22Rv1 (cell line): ENCODE measurements at regions not wholly inside any gene's neighbourhood (a gene's known extent, or its start where the extent isn't known, plus 50 kb on each side); places are given as distances from the start of the nearest gene placed in this dataset.

Source experiments
- ZFX ChIP-seq: fragments of 450-650 bp; IDR thresholded peaks from 2 replicates; pipeline ENCODE4 v1.6.1; 2017; ENCODE audit warnings: antibody characterized with exemption, borderline replicate concordance
- TF ChIP-seq, protein P1 (sequence below): fragments of 450-650 bp; IDR thresholded peaks from 2 replicates; pipeline ENCODE4 v1.5.1; 2017; ENCODE audit warnings: mild to moderate bottlenecking

DNA sequence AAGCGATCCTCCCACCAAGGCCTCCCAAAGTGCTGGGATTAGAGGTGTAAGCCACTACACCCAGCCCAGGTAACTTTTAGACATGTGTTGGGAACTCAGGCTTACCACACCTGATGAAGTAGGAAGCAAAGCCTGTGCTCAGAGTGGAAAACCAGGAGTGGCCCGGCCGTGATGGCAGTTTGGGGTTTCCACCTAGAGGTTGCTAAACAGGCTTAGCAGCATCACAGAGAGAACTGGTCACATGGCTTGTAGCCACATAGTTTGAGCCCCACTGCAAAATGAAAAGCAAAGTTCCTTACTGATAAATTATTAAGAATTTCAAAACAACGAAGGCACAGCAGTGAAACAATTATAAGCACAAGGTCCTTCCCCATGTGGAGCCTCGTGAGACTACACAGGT is 142.6 kb upstream of the CXADR start:
- TF ChIP-seq, protein P1, sequence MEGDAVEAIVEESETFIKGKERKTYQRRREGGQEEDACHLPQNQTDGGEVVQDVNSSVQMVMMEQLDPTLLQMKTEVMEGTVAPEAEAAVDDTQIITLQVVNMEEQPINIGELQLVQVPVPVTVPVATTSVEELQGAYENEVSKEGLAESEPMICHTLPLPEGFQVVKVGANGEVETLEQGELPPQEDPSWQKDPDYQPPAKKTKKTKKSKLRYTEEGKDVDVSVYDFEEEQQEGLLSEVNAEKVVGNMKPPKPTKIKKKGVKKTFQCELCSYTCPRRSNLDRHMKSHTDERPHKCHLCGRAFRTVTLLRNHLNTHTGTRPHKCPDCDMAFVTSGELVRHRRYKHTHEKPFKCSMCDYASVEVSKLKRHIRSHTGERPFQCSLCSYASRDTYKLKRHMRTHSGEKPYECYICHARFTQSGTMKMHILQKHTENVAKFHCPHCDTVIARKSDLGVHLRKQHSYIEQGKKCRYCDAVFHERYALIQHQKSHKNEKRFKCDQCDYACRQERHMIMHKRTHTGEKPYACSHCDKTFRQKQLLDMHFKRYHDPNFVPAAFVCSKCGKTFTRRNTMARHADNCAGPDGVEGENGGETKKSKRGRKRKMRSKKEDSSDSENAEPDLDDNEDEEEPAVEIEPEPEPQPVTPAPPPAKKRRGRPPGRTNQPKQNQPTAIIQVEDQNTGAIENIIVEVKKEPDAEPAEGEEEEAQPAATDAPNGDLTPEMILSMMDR: no peak
- no peak for TF ChIP-seq ZFX
